ENCODE measurements at regions not wholly inside any gene's neighbourhood (a gene's known extent, or its start where the extent isn't known, plus 50 kb on each side); places are given as distances from the start of the nearest gene placed in this dataset.

DNA sequence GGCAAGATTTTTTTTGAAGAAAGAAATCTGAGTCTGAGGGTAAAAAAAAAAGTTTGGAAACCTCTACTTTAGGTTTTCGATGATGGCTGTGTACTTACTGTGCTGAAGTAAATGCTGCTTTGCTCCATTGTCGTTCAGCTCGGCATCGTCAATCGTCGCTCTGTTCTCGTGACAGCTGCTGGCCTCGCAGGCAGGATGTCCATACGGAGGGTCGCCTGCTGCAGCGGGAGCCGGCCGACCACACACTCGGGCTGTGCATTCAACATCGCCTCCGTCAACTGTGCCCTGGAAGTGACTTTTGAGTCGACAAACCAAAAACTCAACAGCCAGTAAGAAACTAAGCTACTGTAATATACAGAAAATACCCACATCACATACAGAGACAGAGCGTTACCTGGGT, 53.1 kb upstream of the SMOC2 start:
- intact Hi-C loops (cut with DNase I; ENCODE audit: low total_unique reads), result no loop called here
- H3K36me3 ChIP-seq, result no peaks in the 10 kb centered on the region
- 81 to 92% (median 88%) methylated on average over 18 of the region's 18 CpGs for WGBS, 5 donors
- peak overlapping the region in 1 of 5 donors; percentile 49 for H3K27ac ChIP-seq
- H3K27me3 ChIP-seq, result peaks cover 0 to 10% (median 0%) of the 10 kb centered on the region in 3 donors
- peaks cover 0 to 14% (median 8%) of the 10 kb centered on the region in 4 donors for H3K4me1 ChIP-seq
- no peaks in the 10 kb centered on the region for H3K9me3 ChIP-seq
- DNase-seq, result no peak
- no peak overlapping the region for H3K4me3 ChIP-seq
- TF ChIP-seq POLR2A (IDR thresholded peaks at IDR 0.05) (no peak), EP300 (IDR thresholded peaks at IDR 0.05) (no peak), CTCF (IDR thresholded peaks at IDR 0.05) (no peak), POLR2AphosphoS5 (IDR thresholded peaks at IDR 0.05) (no peak)

- H3K4me3 ChIP-seq, result no peak overlapping the region
- WGBS, 5 donors, result 51 to 67% (median 57%) methylated on average over 28 to 32 of the region's 32 CpGs
- peaks cover 0 to 14% (median 8%) of the 10 kb centered on the region in 4 donors for H3K4me1 ChIP-seq
- TF ChIP-seq POLR2AphosphoS5 (IDR thresholded peaks at IDR 0.05) (peak in 1 of 3 donors; percentile 21), CTCF (IDR thresholded peaks at IDR 0.05) (no peak)
- peak overlapping the region in 3 of 5 donors; percentile 29 to 63 (median 49) for H3K27ac ChIP-seq
- peaks cover 0 to 10% (median 0%) of the 10 kb centered on the region in 3 donors for H3K27me3 ChIP-seq
- peak; percentile 75 to 77 for DNase-seq
- intact Hi-C loops (cut with DNase I; ENCODE audit: low total_unique reads), result no loop called here
- no peaks in the 10 kb centered on the region for H3K9me3 ChIP-seq
- H3K36me3 ChIP-seq, result no peaks in the 10 kb centered on the region
Observed at GRCh38 chr6:168388641-168389633, 52.0 kb upstream of the SMOC2 start.

DNA sequence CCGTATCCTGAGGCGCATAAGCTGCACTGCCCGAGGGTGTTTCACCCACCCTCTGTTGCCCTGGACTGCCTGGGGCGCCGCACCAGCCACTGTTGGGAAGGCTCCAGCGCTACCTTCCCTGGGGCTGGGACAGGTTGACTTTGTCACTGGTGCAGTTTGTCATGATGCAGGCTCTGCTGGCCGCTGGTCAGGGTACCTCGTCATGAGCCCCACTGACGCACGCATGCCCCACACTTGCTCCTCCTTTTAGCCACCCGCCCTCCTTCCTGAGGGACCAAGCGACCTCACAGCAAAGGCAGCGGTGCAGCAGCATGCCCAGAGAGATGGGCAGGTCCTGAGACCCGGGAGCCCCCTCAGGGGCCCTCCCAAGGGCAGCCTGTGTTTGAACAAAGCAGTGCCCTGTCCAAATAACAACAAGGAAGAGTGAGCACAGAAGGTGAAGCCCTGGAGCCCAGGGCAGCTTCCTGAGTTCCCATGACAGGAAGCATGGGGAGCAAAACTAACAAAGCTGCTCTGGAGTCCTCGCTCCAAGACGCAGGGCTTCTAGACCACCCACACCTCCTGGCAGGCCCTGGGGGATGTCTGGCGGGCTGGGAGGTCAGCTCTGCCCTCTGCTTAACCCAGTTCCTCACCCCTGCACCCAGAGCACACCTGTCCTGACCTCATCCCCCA, 50.1 kb upstream of the SMOC2 start:
- no peak overlapping the region for H3K4me3 ChIP-seq
- H3K36me3 ChIP-seq, result no peaks in the 10 kb centered on the region
- no peak for TF ChIP-seq POLR2A (IDR thresholded peaks at IDR 0.05)
- TF ChIP-seq EP300 (IDR thresholded peaks at IDR 0.05), result no peak
- no peak for TF ChIP-seq CTCF (IDR thresholded peaks at IDR 0.05)
- TF ChIP-seq POLR2AphosphoS5 (IDR thresholded peaks at IDR 0.05), result no peak
- H3K27me3 ChIP-seq, result peaks cover 0 to 10% (median 0%) of the 10 kb centered on the region in 3 donors
- H3K4me1 ChIP-seq, result peaks cover 0 to 14% (median 6%) of the 10 kb centered on the region in 4 donors
- H3K27ac ChIP-seq, result no peak overlapping the region
- intact Hi-C loops (cut with DNase I; ENCODE audit: low total_unique reads), result no loop called here
- no peaks in the 10 kb centered on the region for H3K9me3 ChIP-seq
- peak in 1 of 2 donors; percentile 61 for DNase-seq
- WGBS, 5 donors, result 47 to 66% (median 55%) methylated on average over 13 to 17 of the region's 17 CpGs
